ENCODE measurements at regions not wholly inside any gene's neighbourhood (a gene's known extent, or its start where the extent isn't known, plus 50 kb on each side); places are given as distances from the start of the nearest gene placed in this dataset.

DNA sequence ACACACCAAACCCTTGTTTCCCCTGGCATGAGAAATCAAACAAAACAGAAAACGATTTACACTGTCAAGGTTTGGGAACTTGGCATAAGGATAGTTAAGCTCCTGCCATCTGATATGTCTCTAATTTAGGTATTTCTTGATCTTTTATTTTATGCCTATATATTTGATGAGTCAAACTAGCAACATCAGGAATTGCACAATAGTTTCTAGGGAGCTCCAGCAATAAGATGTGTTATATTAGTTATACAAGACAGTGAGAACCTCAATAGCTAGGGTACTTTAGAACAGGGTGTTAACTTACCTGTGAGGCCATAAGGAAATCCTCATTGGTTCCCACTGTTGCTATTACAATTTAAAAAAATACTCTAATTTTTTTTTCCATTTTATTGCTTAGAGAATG lies 474.2 kb downstream of the GBA3 start:
- CTCF ChIA-PET: no interaction called here
- no peak overlapping the region for H2AFZ ChIP-seq (ENCODE audit: low read length)
- no peak overlapping the region for H3K4me3 ChIP-seq (ENCODE audit: low read length)
- H3F3A ChIP-seq (ENCODE audit: low read length, unreplicated experiment): no peaks in the 10 kb centered on the region
- H3K9me3 ChIP-seq (ENCODE audit: low read length): no peaks in the 10 kb centered on the region
- no peak overlapping the region for H3K9ac ChIP-seq (ENCODE audit: low read length)
- no peaks in the 10 kb centered on the region for H3K27me3 ChIP-seq (ENCODE audit: low read length)
- no peak for ATAC-seq
- H3K79me2 ChIP-seq (ENCODE audit: low read length): no peaks in the 10 kb centered on the region
- no peak for DNase-seq
- POLR2A ChIA-PET (ENCODE audit: unreplicated experiment): no interaction called here
- H3K9me2 ChIP-seq (replicated peaks; ENCODE audit: low read length): no peaks in the 10 kb centered on the region
- H4K20me1 ChIP-seq (ENCODE audit: low read length): no peaks in the 10 kb centered on the region
- no TSS peak for BruUV-seq (replicated peaks)
- TF ChIP-seq EZH2 (IDR thresholded peaks at IDR 0.05; ENCODE audit: low read length, unreplicated experiment): no peak
- no peak for TF ChIP-seq EZH2phosphoT487 (IDR thresholded peaks at IDR 0.05; ENCODE audit: borderline replicate concordance, low read length)
- TF ChIP-seq, protein P1, sequence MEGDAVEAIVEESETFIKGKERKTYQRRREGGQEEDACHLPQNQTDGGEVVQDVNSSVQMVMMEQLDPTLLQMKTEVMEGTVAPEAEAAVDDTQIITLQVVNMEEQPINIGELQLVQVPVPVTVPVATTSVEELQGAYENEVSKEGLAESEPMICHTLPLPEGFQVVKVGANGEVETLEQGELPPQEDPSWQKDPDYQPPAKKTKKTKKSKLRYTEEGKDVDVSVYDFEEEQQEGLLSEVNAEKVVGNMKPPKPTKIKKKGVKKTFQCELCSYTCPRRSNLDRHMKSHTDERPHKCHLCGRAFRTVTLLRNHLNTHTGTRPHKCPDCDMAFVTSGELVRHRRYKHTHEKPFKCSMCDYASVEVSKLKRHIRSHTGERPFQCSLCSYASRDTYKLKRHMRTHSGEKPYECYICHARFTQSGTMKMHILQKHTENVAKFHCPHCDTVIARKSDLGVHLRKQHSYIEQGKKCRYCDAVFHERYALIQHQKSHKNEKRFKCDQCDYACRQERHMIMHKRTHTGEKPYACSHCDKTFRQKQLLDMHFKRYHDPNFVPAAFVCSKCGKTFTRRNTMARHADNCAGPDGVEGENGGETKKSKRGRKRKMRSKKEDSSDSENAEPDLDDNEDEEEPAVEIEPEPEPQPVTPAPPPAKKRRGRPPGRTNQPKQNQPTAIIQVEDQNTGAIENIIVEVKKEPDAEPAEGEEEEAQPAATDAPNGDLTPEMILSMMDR (conservative IDR thresholded peaks at IDR 0.05; ENCODE audit: low read depth, low read length): no peak
- H3K27ac ChIP-seq (ENCODE audit: low read length): no peak overlapping the region
- no peaks in the 10 kb centered on the region for H3K36me3 ChIP-seq (ENCODE audit: low read depth, low read length)
- H3K4me2 ChIP-seq (ENCODE audit: low read length): no peak overlapping the region
- intact Hi-C loops (cut with micrococcal nuclease): no loop called here
- peaks cover 15% of the 10 kb centered on the region for H3K4me1 ChIP-seq (ENCODE audit: insufficient read depth, low read length)

DNA sequence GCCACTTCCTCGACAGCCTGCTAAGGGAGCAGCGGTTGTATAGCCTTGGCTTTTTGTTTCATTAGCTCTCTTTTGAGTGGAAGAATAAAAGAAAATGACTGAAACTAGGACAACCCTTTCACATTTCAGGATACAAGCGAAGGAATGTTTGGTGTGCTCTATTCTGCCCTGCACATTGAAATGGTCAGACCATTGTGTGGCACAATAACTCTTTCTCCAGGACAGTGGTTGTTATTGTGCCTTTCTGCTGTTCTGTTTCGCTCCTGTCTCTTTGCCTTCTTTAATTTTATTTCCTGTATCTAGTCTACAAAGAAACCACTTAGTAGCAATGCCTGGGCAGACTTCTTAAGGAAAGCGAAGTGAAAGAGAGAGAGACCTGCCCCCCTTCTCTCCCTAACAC lies 473.7 kb downstream of the GBA3 start:
- CTCF ChIA-PET: no interaction called here
- Histone ChIP-seq H4K20me1 (ENCODE audit: low read length) (no peaks in the 10 kb centered on the region), H3K27ac (ENCODE audit: low read length) (no peak overlapping the region), H3K79me2 (ENCODE audit: low read length) (no peaks in the 10 kb centered on the region), H3K4me1 (ENCODE audit: insufficient read depth, low read length) (peaks cover 15% of the 10 kb centered on the region), H3F3A (ENCODE audit: low read length, unreplicated experiment) (no peaks in the 10 kb centered on the region), H3K9me2 (replicated peaks; ENCODE audit: low read length) (no peaks in the 10 kb centered on the region), H3K27me3 (ENCODE audit: low read length) (no peaks in the 10 kb centered on the region), H3K36me3 (ENCODE audit: low read depth, low read length) (no peaks in the 10 kb centered on the region), H2AFZ (ENCODE audit: low read length) (no peak overlapping the region), H3K9ac (ENCODE audit: low read length) (no peak overlapping the region), H3K4me2 (ENCODE audit: low read length) (no peak overlapping the region), H3K9me3 (ENCODE audit: low read length) (no peaks in the 10 kb centered on the region), H3K4me3 (ENCODE audit: low read length) (no peak overlapping the region)
- intact Hi-C loops (cut with micrococcal nuclease): no loop called here
- POLR2A ChIA-PET (ENCODE audit: unreplicated experiment): no interaction called here
- DNase-seq: no peak
- TF ChIP-seq, protein P1 (conservative IDR thresholded peaks at IDR 0.05; ENCODE audit: low read depth, low read length): no peak
- TF ChIP-seq EZH2phosphoT487 (IDR thresholded peaks at IDR 0.05; ENCODE audit: borderline replicate concordance, low read length) (no peak), EZH2 (IDR thresholded peaks at IDR 0.05; ENCODE audit: low read length, unreplicated experiment) (no peak)
- ATAC-seq: no peak
- BruUV-seq (replicated peaks): no TSS peak

DNA sequence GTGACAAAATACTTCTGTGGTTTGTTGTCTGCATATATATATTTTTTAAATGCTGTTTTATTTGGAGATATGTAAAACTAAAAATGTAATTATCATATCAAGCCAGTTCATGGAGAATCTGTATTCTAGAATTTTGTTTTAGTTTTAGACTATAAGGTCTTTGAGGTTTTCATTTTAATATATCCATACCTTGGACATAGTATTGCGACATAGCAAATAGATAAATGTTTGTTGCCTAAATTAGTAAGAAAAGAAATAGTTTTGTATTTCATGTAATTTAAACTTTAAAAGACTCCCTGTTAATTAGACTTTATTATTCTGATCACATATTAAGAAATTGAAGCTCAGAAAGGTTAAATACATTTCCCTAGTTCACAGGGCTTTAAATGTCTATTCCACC lies 472.9 kb downstream of the GBA3 start:
- H3K4me1 ChIP-seq (ENCODE audit: insufficient read depth, low read length): peaks cover 15% of the 10 kb centered on the region
- no peaks in the 10 kb centered on the region for H3K9me3 ChIP-seq (ENCODE audit: low read length)
- H4K20me1 ChIP-seq (ENCODE audit: low read length): no peaks in the 10 kb centered on the region
- no peak overlapping the region for H3K9ac ChIP-seq (ENCODE audit: low read length)
- BruUV-seq (replicated peaks): no TSS peak
- H3K4me3 ChIP-seq (ENCODE audit: low read length): no peak overlapping the region
- no peak for ATAC-seq
- H3K4me2 ChIP-seq (ENCODE audit: low read length): no peak overlapping the region
- ChIA-PET CTCF (no interaction called here), POLR2A (ENCODE audit: unreplicated experiment) (no interaction called here)
- H3K36me3 ChIP-seq (ENCODE audit: low read depth, low read length): no peaks in the 10 kb centered on the region
- H3K9me2 ChIP-seq (replicated peaks; ENCODE audit: low read length): no peaks in the 10 kb centered on the region
- intact Hi-C loops (cut with micrococcal nuclease): no loop called here
- DNase-seq: no peak
- TF ChIP-seq, protein P1 (conservative IDR thresholded peaks at IDR 0.05; ENCODE audit: low read depth, low read length): no peak
- TF ChIP-seq EZH2phosphoT487 (IDR thresholded peaks at IDR 0.05; ENCODE audit: borderline replicate concordance, low read length): no peak
- no peaks in the 10 kb centered on the region for H3F3A ChIP-seq (ENCODE audit: low read length, unreplicated experiment)
- H3K27ac ChIP-seq (ENCODE audit: low read length): no peak overlapping the region
- no peak overlapping the region for H2AFZ ChIP-seq (ENCODE audit: low read length)
- no peaks in the 10 kb centered on the region for H3K27me3 ChIP-seq (ENCODE audit: low read length)
- no peaks in the 10 kb centered on the region for H3K79me2 ChIP-seq (ENCODE audit: low read length)

Measured in PC-3 (cell line).